Glomerular endothelial cell (primary cell): ENCODE measurements at regions not wholly inside any gene's neighbourhood (a gene's known extent, or its start where the extent isn't known, plus 50 kb on each side); places are given as distances from the start of the nearest gene placed in this dataset.

Experiments
- DNase-seq: peaks from one replicate; pipeline ENCODE4 v3.0.0-alpha.2; 2011; ENCODE audit warnings: low read depth, low spot score; ENCODE audit errors: extremely low read depth

DNA sequence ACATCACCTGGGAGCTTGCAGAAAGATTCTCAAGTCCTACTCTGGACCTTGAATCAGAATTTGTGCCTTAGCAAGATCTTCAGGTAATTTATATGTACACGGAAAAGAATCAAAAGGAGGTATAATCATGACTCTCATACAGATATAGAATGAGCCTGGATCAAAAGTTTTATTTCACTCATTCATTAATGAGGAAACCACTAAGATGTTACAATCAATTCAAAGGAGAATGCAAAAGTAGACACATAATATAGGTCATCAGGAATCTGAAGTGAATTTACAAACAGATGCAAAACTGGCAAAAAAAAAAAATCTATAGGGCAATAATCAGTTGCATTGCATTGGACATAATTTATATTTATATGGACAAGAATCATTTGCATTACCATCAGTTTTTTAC is 195.4 kb upstream of the TLE3 start:
- DNase-seq: no peak

GRCh38 chr15:70292076-70292760 is 194.5 kb upstream of the TLE3 start:
- no peak for DNase-seq

DNA sequence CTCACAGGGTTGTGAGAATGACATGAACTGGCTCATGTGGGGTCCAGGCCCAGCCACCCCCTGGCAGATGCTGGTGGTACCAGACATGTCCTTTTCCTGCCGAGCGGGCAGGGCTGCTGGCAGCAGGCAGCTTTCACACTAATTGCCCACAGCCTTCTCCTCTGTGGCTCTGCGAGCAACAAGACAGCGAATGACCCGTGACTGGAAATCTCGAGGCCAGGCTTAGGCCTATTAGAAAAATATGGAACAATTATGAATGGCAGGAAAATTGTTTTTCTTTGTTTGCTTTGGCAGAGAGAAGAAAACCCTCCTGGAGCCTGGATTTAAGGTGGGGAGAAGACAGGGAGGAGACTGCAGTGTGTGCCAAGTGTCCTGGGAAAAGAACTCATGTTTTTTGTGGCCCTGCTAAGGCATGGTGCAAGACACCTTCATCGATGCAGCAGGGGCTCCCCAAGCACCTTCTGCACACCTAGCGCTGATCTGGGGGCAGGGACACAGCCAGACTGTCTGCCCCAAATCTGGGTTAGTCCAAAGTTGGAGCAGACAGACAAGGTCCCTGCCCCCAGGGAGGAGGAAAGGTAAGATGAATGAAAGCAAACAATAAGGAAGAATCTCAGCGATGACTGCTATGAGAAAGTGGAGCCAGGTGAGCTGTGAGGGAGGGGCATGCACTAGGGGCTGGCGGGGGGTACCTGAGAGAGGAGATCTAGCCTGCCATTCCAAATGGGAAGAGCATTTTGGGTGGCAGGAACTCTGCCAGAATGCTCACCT is 193.8 kb upstream of the TLE3 start:
- DNase-seq: no peak

- DNase-seq: no peak
Observed at GRCh38 chr15:70290708-70291107, 193.0 kb upstream of the TLE3 start.

GRCh38 chr15:70289191-70289955 is 191.7 kb upstream of the TLE3 start:
- DNase-seq: no peak

DNA sequence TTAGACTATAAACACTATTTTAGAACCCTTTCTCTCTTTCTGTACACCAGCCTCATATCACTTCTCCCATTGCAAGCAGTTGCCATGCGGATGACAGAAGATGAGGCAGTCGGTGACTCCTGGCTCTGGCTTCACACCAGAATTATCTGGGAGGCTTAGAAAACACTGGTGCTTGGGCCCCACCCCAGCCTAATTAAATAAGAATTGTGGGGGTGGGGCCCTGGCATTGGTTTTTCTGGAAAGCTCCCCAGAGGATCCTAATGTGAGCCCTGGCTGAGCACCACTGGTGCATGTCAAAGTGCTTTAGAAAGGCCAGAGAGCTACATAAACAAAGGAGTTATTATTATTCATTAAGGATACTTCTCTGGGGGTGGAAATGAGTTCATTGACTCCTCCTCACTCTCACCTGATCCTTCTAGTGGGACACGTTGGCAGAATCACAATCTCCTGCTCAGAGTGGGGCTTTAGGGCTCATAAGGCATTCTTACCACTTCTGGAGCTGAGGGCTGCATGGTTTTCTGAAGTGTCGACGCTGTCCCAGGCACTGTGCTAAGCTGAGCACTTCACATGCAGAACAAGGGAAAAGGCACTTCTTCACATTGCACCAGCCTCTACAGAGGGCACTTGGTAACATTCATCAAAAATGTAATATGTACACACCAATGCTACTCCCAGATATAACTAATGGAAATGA is 188.5 kb upstream of the TLE3 start:
- no peak for DNase-seq

DNA sequence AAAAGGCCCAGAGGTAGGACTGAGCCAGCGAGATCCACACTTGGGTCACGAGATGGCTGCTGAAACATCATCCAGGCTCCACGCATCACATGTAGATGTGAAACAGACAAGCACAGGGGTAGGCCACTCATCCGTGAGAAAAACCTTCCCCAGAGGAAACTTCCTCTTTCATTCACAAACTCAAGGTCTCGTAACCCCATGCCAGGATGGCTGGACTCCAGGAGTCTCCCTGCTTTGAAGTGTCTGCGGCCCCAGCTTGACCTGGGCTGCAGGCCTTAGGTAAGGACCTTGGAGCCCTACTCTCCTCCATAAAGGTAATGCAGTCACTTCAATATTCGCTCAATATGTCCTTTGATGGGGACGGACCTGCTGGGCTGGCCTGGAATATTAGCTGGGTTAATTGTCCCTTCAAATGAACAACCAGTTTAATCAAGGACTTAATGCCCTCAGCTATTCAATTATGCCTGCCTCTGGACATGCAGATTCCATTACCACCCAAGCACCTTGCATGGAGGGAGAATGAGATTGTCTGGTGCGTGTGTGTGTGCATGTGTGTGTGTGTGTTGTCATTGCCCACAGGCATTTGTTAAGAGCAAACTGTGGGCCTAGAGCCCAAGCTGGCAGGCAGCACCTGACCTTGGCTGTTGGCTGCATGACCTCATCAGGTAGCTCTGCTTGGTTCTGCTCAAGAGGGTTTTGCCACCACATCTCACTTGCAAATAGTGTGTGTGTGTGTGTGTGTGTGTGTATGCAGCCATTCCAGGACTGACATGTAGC is 186.9 kb upstream of the TLE3 start:
- no peak for DNase-seq

GRCh38 chr15:70283511-70283910 is 185.8 kb upstream of the TLE3 start:
- DNase-seq: no peak

- DNase-seq: no peak
Observed at GRCh38 chr15:70281811-70282307, 184.1 kb upstream of the TLE3 start.

DNA sequence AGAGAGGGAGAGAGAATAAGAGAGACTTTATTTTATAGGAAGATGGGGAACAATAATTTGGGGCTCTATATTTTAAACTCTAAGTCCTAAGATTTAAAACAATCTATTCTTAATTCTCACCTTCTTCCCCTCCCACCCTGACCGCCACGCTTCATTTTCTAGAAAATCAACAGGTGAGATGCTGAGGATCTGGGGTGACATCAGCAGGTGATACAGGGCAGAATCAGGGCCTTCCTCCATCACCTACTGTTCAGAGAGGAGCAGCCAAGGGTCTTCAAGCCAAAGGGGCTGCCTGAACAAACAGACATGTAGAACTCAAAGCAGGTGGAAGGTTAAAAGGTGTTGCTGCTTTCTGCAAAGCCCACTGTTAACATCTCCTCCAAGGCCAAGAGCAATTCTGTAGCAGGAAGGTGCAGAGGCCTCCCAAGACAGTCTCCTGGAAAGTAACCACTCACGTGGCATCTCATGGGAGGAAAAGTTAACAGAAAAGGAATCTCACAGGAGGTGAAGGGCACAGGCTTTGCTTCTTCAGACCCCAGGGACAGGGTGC is 183.6 kb upstream of the TLE3 start:
- DNase-seq: no peak

DNA sequence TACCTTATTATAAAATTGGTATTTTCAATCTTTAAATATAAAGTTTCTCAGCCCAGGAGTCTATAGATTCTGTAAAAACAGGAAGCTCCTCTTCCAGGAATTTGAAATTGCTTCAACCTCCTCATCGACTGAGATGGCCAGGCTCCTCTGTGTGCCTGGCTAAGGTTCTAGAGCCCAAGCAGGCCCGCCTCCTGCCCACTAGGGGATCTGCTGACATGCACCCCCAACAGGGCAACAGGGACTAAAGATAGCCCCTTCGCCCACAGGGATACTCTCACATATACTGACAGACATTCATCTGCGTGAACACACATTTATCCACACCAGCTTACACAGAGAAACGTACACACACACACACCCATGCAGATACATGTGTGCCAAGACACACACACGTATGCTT is 183.1 kb upstream of the TLE3 start:
- no peak for DNase-seq

GRCh38 chr15:70279096-70279495 is 181.4 kb upstream of the TLE3 start:
- no peak for DNase-seq

DNA sequence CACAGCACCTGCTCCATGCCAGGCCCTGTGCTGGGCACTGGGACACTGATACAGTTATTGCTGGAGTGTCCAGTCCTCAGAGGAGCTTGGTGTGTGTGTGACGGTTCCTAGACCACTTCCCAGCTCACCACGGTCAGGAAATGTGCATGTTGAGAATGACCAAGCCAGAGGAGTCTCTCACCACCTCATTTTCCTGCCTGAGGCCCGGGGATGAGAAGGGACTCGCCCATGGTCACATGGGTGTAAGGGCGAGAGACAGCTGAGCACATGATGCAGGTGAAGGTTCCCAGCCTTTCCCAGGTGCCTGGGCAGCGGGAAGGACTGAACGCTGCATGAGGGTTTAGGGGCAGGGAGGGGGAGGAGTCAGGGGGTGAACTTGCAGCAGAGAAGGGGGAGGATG is 180.9 kb upstream of the TLE3 start:
- no peak for DNase-seq

GRCh38 chr15:70277556-70277955 is 179.8 kb upstream of the TLE3 start:
- no peak for DNase-seq

DNA sequence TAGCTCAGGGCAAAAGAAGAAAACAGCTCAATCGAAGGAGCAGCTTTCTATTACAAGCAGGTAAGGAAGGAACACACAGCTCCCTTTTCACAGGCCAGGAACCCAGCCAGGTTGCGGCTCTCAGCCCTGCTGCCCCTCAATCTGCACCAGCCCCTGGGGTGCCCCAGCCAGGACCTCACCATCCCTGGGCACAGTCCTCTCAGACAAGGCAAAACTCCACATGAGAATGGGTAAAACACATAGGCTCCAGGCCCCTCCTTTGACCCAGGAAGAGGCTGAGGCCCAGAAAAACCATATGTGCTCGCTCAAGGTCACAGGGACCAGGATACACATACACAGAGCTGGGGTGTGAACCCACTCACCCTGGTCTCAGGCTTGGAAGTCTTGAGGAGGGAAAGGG is 178.7 kb upstream of the TLE3 start:
- no peak for DNase-seq

GRCh38 chr15:70275461-70276138 is 177.9 kb upstream of the TLE3 start:
- DNase-seq: no peak

GRCh38 chr15:70274908-70275307 is 177.2 kb upstream of the TLE3 start:
- no peak for DNase-seq

DNA sequence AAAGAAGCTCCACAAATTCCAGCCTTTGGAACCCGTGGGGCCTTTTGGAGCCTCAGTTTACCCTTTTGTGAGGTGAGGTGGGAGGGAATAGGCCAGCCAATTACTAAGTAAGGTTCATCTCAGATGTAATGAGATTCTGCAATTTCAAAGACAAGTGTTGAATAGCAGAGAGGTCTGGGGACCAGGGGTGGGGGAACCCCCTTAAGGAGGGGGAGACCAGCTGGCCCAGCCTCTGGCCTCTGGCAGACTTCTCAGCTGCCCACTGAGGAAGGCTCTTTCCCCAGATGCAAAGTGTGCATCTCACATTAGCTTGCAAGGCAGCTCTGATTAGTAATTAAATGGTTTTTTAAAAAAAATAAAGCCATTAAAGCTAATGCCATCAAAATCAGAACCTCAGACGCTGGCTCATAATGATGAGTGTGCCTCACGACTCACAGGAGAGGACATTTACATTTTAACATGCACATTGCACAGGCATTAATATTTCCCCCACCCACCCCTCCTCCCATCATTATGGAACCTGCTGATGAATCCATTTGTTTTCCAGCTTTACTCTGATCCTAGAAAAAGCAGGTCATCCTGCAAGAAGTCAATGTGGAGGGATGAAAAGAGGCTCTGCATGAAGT is 176.7 kb upstream of the TLE3 start:
- no peak for DNase-seq

- DNase-seq: no peak
Observed at GRCh38 chr15:70273808-70274207, 176.1 kb upstream of the TLE3 start.
